NB4 (cell line): ENCODE measurements at regions not wholly inside any gene's neighbourhood (a gene's known extent, or its start where the extent isn't known, plus 50 kb on each side); places are given as distances from the start of the nearest gene placed in this dataset.
"Not testable (repeated sequence)": the region's sequence is repeated elsewhere in the genome, so short reads cannot be mapped to it uniquely, and the experiment has no call there.

ENCODE experiments used
- DNase-seq: peaks from one replicate; pipeline ENCODE4 v3.0.0; 2010; ENCODE audit warnings: low read depth
- H3K4me3 ChIP-seq: one replicate; pipeline ENCODE4 v1.5.1; 2011; ENCODE audit warnings: mild to moderate bottlenecking, low read depth, low read length, moderate library complexity
- MAX ChIP-seq: IDR thresholded peaks from 2 replicates; pipeline ENCODE4 v1.6.1; 2011; ENCODE audit warnings: low read depth, low read length
- MYC ChIP-seq: IDR thresholded peaks from 2 replicates; pipeline ENCODE4 v1.6.1; 2011; ENCODE audit warnings: low read depth, low read length
- POLR2A ChIP-seq: IDR thresholded peaks from 2 replicates; pipeline ENCODE4 v1.6.1; 2011; ENCODE audit warnings: mild to moderate bottlenecking; ENCODE audit not compliant: insufficient read length; ENCODE audit errors: extremely low read depth
- TF ChIP-seq, protein P1 (sequence below): IDR thresholded peaks from one replicate; pipeline ENCODE4 v1.5.1; 2012; ENCODE audit warnings: low read depth, low read length

- TF ChIP-seq, protein P1, sequence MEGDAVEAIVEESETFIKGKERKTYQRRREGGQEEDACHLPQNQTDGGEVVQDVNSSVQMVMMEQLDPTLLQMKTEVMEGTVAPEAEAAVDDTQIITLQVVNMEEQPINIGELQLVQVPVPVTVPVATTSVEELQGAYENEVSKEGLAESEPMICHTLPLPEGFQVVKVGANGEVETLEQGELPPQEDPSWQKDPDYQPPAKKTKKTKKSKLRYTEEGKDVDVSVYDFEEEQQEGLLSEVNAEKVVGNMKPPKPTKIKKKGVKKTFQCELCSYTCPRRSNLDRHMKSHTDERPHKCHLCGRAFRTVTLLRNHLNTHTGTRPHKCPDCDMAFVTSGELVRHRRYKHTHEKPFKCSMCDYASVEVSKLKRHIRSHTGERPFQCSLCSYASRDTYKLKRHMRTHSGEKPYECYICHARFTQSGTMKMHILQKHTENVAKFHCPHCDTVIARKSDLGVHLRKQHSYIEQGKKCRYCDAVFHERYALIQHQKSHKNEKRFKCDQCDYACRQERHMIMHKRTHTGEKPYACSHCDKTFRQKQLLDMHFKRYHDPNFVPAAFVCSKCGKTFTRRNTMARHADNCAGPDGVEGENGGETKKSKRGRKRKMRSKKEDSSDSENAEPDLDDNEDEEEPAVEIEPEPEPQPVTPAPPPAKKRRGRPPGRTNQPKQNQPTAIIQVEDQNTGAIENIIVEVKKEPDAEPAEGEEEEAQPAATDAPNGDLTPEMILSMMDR = no peak
- no peak for DNase-seq
- H3K4me3 ChIP-seq = no peak overlapping the region
These were observed 113.7 kb upstream of the EPB41L4A start for GRCh38 chr5:112532654-112533360.

- H3K4me3 ChIP-seq = no peak overlapping the region
- no peak for DNase-seq
These were observed 114.3 kb upstream of the EPB41L4A start for GRCh38 chr5:112533362-112533761.

GRCh38 chr5:112534067-112534583 lies 115.0 kb upstream of the EPB41L4A start:
- TF ChIP-seq MAX = no peak
- TF ChIP-seq, protein P1 = no peak
- TF ChIP-seq POLR2A = no peak
- no peak for TF ChIP-seq MYC
- no peak for DNase-seq
- no peak overlapping the region for H3K4me3 ChIP-seq

More at GRCh38 chr5:112533362-112533761, 114.3 kb upstream of the EPB41L4A start:
- TF ChIP-seq MYC (no peak), MAX (no peak), POLR2A (no peak)
- TF ChIP-seq, protein P1 = no peak

DNA sequence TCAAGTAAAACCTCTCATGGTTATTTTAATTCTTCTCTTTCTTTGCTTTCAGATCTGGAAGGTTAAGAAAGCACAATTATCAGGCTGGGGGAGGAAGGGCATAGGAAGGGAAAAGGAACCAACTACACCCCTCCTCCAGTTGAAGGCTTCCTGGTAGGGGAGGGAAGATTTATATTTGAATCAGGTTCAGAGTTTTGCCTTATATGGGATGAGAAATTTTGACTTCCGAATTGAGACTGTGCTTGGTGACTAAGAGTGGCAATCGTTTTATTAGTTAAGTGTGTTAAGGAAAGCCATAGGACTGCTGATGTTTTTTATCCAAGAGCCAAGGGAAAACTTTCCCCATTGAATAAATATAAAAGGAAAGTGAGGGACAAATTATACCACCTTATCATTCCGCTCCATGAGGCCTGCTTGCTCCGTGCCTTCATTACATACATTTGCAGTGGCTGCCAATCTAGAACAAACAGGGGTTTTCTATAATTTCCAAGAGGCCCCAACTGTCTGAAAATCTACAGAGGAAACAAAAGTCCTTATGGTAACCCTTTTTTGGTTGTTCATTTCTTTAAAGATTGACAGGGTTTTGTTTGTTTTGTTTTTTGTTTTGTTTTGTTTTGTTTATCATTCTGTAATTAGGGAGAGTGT lies 115.7 kb upstream of the EPB41L4A start:
- TF ChIP-seq POLR2A (no peak), MYC (no peak), MAX (no peak)
- TF ChIP-seq, protein P1 = no peak
- no peak overlapping the region for H3K4me3 ChIP-seq
- no peak for DNase-seq

DNA sequence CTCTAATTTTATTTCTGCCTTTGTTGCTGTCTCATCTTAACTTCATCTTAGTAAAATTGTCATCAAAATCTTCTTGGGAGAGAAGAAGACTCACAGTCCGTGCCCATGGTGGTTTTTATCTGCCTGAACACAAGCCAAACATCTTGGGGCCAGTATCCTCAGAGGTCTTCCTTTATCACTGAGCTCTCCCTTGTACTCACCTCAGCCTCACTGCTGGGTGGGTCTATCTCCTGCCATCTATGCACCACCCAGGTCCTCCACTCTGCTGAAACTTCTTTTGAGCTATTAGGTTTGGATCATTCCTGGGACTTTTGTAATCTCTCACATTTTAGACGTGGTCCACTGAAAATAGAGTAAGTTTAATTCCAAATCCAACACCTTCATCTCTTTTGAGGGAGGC lies 116.3 kb upstream of the EPB41L4A start:
- TF ChIP-seq MAX (no peak), MYC (no peak), POLR2A (no peak)
- TF ChIP-seq, protein P1 = no peak
- no peak for DNase-seq
- no peak overlapping the region for H3K4me3 ChIP-seq

DNA sequence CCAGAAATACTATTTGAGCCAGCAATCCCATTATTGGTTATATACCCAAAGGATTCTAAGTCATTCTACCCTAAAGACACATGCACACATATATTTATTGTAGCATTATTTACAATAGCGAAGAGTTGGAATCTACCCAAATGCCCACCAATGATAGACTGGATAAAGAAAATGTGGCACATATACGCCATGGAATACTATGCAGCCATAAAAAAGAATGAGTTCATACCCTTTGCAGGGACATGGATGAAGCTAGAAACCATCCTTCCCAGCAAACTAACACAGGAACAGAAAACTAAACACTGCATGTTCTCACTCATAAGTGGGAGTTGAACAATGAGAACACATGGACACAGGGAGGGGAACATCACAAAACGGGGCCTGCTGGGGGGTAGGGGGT lies 125.5 kb upstream of the EPB41L4A start:
- not testable (repeated sequence) for DNase-seq, H3K4me3 ChIP-seq
